ENCODE measurements at regions not wholly inside any gene's neighbourhood (a gene's known extent, or its start where the extent isn't known, plus 50 kb on each side); places are given as distances from the start of the nearest gene placed in this dataset.

DNA sequence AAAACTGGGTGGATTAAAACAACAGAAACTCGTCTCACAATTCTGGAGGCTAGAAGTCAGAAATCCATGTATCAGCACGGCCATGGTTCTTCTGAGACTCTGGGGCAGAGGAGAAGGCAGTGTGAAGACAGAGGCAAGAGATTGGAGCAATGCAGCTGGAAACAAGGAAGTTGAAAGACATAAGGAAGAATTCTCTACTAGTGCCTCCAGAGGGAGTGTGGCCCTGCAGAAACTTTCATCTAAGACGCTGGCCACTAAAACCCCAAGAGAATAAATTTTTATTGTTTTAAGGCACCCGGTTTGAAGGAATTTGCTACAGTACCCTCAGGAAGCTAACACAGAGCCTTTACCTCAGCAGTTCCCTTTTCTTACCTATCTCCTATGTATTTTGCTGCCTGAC is 1012.2 kb upstream of the CADM2 start:
- TF ChIP-seq, protein P1, sequence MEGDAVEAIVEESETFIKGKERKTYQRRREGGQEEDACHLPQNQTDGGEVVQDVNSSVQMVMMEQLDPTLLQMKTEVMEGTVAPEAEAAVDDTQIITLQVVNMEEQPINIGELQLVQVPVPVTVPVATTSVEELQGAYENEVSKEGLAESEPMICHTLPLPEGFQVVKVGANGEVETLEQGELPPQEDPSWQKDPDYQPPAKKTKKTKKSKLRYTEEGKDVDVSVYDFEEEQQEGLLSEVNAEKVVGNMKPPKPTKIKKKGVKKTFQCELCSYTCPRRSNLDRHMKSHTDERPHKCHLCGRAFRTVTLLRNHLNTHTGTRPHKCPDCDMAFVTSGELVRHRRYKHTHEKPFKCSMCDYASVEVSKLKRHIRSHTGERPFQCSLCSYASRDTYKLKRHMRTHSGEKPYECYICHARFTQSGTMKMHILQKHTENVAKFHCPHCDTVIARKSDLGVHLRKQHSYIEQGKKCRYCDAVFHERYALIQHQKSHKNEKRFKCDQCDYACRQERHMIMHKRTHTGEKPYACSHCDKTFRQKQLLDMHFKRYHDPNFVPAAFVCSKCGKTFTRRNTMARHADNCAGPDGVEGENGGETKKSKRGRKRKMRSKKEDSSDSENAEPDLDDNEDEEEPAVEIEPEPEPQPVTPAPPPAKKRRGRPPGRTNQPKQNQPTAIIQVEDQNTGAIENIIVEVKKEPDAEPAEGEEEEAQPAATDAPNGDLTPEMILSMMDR (IDR thresholded peaks at IDR 0.05): no peak
- TF ChIP-seq POLR2AphosphoS5 (IDR thresholded peaks at IDR 0.05) (no peak), POLR2A (IDR thresholded peaks at IDR 0.05) (no peak)

Data from breast epithelium (tissue), 3 donors.